Mesodermal cell (in vitro differentiated cells): ENCODE measurements at regions not wholly inside any gene's neighbourhood (a gene's known extent, or its start where the extent isn't known, plus 50 kb on each side); places are given as distances from the start of the nearest gene placed in this dataset.

Experiments
- H3K27ac ChIP-seq: 2 replicates; pipeline ENCODE4 v1.7.0; 2013; ENCODE audit warnings: mild to moderate bottlenecking, low read depth, low read length, moderate library complexity; ENCODE audit not compliant: severe bottlenecking
- H3K36me3 ChIP-seq: 2 replicates; pipeline ENCODE4 v1.7.1; 2013; ENCODE audit warnings: mild to moderate bottlenecking, low read length, moderate library complexity; ENCODE audit not compliant: control insufficient read depth, insufficient read depth
- H3K4me1 ChIP-seq: one replicate; pipeline ENCODE4 v1.7.1; 2013; ENCODE audit warnings: mild to moderate bottlenecking, low read length; ENCODE audit not compliant: insufficient read depth, control insufficient read depth, poor library complexity, severe bottlenecking
- H3K4me3 ChIP-seq: 2 replicates; pipeline ENCODE4 v1.7.0; 2013; ENCODE audit warnings: low read length, control low read depth, mild to moderate bottlenecking; ENCODE audit not compliant: insufficient read depth, poor library complexity, severe bottlenecking; ENCODE audit errors: extremely low read depth
- H3K9me3 ChIP-seq: 2 replicates; pipeline ENCODE4 v1.7.1; 2013; ENCODE audit warnings: mild to moderate bottlenecking, low read length, moderate library complexity; ENCODE audit not compliant: control insufficient read depth
- WGBS, 2 experiments: methylation state at CpG; one replicate each; pipeline ENCODE4 v1.1.5; 2013; ENCODE audit warnings: missing lambda C conversion rate in 2 of 2; ENCODE audit not compliant: insufficient coverage in 2 of 2; 5-methylcytosine and 5-hydroxymethylcytosine counted together

- H3K9me3 ChIP-seq: peaks cover 7% of the 10 kb centered on the region
- no CpG with 5 or more reads among the region's 1 CpG for WGBS, 2 experiments
- H3K4me1 ChIP-seq: no peaks in the 10 kb centered on the region
- H3K27ac ChIP-seq: no peak overlapping the region
- H3K4me3 ChIP-seq: no peak overlapping the region
- no peaks in the 10 kb centered on the region for H3K36me3 ChIP-seq
Measured at GRCh38 chr5:164967354-164967753, 1461.9 kb downstream of the MAT2B start.

- H3K4me3 ChIP-seq: no peak overlapping the region
- no CpG with 5 or more reads among the region's 1 CpG for WGBS, 2 experiments
- H3K4me1 ChIP-seq: no peaks in the 10 kb centered on the region
- H3K9me3 ChIP-seq: peaks cover 7% of the 10 kb centered on the region
- no peaks in the 10 kb centered on the region for H3K36me3 ChIP-seq
- no peak overlapping the region for H3K27ac ChIP-seq
Measured at GRCh38 chr5:164972973-164973372, 1467.6 kb downstream of the MAT2B start.

- Histone ChIP-seq H3K4me3 (no peak overlapping the region), H3K4me1 (no peaks in the 10 kb centered on the region), H3K9me3 (no peaks in the 10 kb centered on the region), H3K36me3 (no peaks in the 10 kb centered on the region), H3K27ac (no peak overlapping the region)
- no CpG with 5 or more reads among the region's 2 CpGs for WGBS, 2 experiments
Measured at GRCh38 chr5:164975986-164976385, 1470.6 kb downstream of the MAT2B start.

GRCh38 chr5:164980480-164980879 lies 1475.1 kb downstream of the MAT2B start:
- no peaks in the 10 kb centered on the region for H3K4me1 ChIP-seq
- H3K4me3 ChIP-seq: no peak overlapping the region
- no peak overlapping the region for H3K27ac ChIP-seq
- WGBS, 2 experiments: no CpG with 5 or more reads among the region's 2 CpGs
- H3K36me3 ChIP-seq: no peaks in the 10 kb centered on the region
- no peaks in the 10 kb centered on the region for H3K9me3 ChIP-seq

- Histone ChIP-seq H3K4me3 (no peak overlapping the region), H3K9me3 (no peaks in the 10 kb centered on the region), H3K36me3 (no peaks in the 10 kb centered on the region), H3K4me1 (no peaks in the 10 kb centered on the region), H3K27ac (no peak overlapping the region)
Measured at GRCh38 chr5:164998142-164998541, 1492.7 kb downstream of the MAT2B start.

GRCh38 chr5:164998590-164998989 lies 1493.2 kb downstream of the MAT2B start:
- Histone ChIP-seq H3K27ac (no peak overlapping the region), H3K4me3 (no peak overlapping the region), H3K36me3 (no peaks in the 10 kb centered on the region), H3K9me3 (no peaks in the 10 kb centered on the region), H3K4me1 (no peaks in the 10 kb centered on the region)
- WGBS, 2 experiments: 87 to 92% methylated on average over 3 to 7 of the region's 7 CpGs

GRCh38 chr5:165000479-165001190 lies 1495.2 kb downstream of the MAT2B start:
- Histone ChIP-seq H3K4me3 (no peak overlapping the region), H3K27ac (no peak overlapping the region), H3K4me1 (no peaks in the 10 kb centered on the region), H3K36me3 (no peaks in the 10 kb centered on the region), H3K9me3 (no peaks in the 10 kb centered on the region)
- 81 to 94% methylated on average over 3 of the region's 5 CpGs for WGBS, 2 experiments

- WGBS, 2 experiments: 88 to 100% methylated on average over 1 of the region's 3 CpGs
- no peak overlapping the region for H3K4me3 ChIP-seq
- H3K9me3 ChIP-seq: no peaks in the 10 kb centered on the region
- H3K4me1 ChIP-seq: no peaks in the 10 kb centered on the region
- H3K27ac ChIP-seq: no peak overlapping the region
- H3K36me3 ChIP-seq: no peaks in the 10 kb centered on the region
Measured at GRCh38 chr5:165003283-165003682, 1497.9 kb downstream of the MAT2B start.

GRCh38 chr5:165004175-165004574 lies 1498.8 kb downstream of the MAT2B start:
- no peak overlapping the region for H3K27ac ChIP-seq
- H3K4me1 ChIP-seq: no peaks in the 10 kb centered on the region
- no peak overlapping the region for H3K4me3 ChIP-seq
- no peaks in the 10 kb centered on the region for H3K36me3 ChIP-seq
- no peaks in the 10 kb centered on the region for H3K9me3 ChIP-seq
- WGBS, 2 experiments: 100% methylated on average over 1 of the region's 2 CpGs; no CpG with 5 or more reads in 1 of the 2 experiments

- 80 to 90% methylated on average over 1 to 3 of the region's 5 CpGs for WGBS, 2 experiments
- Histone ChIP-seq H3K4me3 (no peak overlapping the region), H3K9me3 (no peaks in the 10 kb centered on the region), H3K4me1 (no peaks in the 10 kb centered on the region), H3K27ac (no peak overlapping the region), H3K36me3 (no peaks in the 10 kb centered on the region)
Measured at GRCh38 chr5:165014439-165014838, 1509.0 kb downstream of the MAT2B start.

- Histone ChIP-seq H3K27ac (no peak overlapping the region), H3K4me3 (no peak overlapping the region), H3K36me3 (no peaks in the 10 kb centered on the region), H3K4me1 (no peaks in the 10 kb centered on the region), H3K9me3 (no peaks in the 10 kb centered on the region)
- 94% methylated on average over 2 of the region's 2 CpGs for WGBS, 2 experiments
Measured at GRCh38 chr5:165015126-165015525, 1509.7 kb downstream of the MAT2B start.
